ENCODE measurements at regions not wholly inside any gene's neighbourhood (a gene's known extent, or its start where the extent isn't known, plus 50 kb on each side); places are given as distances from the start of the nearest gene placed in this dataset.

DNA sequence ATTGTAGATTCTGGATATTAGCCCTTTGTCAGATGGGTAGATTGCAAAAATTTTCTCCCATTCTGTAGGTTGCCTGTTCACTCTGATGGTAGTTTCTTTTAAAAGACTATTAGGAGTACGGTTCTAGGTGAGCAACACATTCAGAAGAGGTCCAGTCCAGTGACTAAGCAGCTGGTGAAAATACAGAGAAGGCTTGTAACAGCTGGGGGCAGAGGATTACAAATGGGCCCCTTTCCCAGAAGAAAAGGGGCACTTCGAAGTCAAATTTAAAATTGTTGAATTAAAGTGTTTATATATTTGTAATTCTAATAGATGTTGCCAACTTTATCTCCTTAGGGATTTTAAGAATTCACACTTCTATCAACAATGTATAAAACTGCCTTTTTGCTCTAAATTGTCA, 720.5 kb downstream of the TLE4 start:
- intact Hi-C loops (cut with micrococcal nuclease), result no loop called here

DNA sequence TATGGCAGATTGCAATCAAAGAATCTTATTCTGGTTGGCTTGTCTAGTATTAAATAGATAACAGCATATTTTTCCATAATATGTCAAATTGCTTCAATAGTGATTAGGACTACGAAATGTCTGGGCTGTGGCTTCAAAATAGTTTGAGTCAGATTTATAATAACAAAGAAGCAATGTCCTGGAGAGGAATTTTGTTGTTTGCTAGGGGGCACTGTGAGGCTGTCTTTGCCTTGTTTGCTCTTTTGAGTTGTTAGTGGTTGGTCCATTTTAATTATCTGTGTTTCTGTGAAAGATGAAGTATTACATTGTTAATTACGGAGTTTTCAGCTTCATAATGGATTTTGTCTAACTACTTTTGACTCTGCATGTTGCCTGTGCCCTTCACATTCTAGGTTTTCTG, 713.6 kb downstream of the TLE4 start:
- intact Hi-C loops (cut with micrococcal nuclease), result no loop called here

DNA sequence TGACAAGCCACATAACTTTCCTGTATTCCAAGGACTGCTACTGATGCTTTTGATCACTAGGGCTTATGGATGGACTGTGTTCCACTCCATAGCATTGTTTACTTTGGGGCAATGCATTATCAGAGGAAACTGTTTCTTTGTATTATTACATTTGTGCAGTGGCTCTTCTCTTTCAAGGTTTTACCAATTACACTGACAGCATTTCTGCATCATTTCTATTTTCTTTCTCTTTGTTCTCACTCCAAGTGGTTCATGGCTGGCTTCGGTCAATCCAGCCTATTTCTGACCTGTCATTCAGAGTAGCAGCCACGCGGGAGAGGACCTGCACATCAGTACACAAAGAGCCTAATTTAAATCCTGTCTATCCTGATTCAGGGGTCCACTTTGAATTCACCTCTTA, 711.0 kb downstream of the TLE4 start:
- intact Hi-C loops (cut with micrococcal nuclease), result no loop called here

DNA sequence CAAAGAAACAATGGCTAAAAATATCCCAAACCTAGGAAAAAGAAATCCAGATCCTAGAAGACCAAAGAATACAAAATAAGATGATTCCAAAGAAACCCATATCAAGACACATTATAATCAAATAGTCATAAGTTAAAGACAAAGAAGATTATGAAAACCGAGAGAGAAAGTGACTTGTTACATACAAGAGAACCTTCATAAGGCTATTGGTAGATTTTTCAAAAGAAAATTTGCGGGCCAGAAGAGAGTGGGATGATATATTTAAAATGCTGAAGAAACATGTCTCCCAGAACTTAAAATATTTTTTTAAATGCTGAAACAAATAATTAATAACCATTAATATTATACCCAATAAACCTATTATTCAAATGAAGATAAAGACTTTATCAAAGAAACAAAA, 687.3 kb downstream of the TLE4 start:
- intact Hi-C loops (cut with micrococcal nuclease), result no loop called here

DNA sequence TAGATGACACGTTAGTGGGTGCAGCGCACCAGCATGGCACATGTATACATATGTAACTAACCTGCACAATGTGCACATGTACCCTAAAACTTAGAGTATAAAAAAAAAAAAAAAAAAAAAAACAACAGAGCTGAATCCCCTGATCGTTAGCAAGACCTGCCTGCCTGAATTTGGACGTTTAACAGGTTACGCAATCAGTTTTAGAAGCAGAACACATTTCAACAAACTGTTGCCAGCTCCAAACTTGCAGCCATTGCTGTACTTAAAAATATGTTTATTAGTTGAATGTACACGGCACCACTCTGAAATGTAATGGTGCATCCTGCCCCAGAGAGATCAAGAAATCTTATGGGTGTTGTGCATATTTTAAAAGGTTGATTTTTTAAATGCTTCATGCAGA, 680.0 kb downstream of the TLE4 start:
- intact Hi-C loops (cut with micrococcal nuclease), result no loop called here

DNA sequence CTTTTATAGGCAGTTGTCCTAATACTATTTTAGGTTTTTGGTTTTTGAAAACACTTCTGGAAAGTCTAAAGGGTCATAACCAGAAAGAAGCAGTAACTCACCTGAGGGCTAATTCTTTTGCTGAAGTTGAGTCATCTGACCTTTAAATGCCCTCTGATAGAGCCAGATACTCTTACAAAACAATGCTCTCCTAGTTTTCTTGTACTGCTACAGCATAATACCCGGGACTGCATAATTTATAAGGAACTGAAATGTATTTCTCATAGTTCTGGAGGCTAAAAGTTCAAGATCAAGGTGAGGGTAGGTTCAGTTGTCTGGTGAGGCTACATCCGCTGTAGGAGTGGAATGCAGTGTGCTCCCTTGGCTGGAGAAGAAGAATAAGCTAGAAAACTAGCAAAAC, 670.3 kb downstream of the TLE4 start:
- intact Hi-C loops (cut with micrococcal nuclease), result no loop called here

DNA sequence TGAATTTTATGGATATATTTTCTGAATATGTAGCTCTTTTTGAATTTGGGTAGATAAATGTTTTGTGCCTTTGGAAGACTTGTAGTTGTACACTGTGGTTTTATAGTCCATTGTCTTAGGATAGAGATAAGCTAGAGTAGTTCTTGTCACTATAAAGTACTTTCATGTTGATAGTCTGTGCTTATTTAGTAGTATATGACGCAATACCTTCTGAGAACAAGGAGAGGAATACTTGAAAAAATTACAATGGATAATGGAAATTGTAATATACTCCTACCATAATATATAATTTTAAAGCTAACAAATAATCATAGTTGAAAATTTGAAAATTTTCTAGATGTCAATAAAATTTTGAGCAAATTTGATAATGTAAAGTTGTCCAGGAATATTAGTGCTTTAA, 664.0 kb downstream of the TLE4 start:
- intact Hi-C loops (cut with micrococcal nuclease), result no loop called here

DNA sequence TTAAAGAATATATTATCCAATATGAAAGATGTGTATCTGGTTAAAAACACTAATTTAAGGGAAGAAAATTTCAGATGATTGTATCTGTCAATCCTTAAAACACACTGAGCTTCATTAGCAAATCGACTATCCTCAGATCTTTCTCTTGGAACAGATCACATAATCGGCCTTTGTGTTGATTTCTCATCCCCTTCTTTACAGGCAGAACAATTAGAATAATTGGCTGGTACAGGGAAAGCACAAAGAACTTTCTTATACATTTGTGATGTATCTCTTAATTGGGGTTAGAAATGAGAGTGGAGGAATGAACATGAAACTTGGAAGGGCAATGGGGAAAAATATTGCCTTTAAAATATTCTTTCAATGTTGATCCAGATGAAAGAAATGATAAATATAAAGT, 662.1 kb downstream of the TLE4 start:
- intact Hi-C loops (cut with micrococcal nuclease), result no loop called here

DNA sequence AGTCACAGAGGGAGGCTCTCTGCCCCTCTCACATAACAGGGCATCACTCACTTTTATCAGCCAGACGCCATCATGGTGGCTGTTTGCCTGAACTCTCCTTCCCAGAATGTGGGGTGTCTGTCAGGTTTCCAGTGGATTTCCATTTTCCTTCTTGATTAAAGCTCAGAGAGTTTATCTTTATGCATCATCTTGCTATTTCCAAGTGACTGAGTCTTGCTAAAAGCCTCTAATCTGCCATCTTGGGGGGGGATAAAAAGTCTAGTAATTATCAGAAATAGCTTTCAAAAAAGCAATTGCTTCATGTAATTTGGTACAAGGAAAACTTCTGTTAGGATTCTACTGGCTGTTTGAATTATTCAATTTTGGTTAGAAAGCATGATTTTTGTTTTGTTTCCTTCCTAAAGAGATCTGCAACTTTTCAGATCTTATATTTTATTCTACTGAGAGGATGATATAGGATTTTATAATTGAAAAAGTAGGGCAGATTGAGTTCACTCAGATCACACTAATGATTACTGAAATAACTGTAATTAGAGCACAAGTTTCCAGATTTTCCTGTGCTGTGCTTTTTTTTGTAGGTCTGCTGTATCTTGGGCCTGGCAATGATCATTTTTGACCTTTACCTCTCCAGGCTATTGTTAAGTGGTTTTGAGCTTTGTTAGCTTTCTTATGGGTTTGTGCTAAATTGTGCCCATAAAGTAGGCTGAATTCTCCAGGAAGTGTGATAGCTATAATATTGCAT, 661.5 kb downstream of the TLE4 start:
- intact Hi-C loops (cut with micrococcal nuclease), result no loop called here

DNA sequence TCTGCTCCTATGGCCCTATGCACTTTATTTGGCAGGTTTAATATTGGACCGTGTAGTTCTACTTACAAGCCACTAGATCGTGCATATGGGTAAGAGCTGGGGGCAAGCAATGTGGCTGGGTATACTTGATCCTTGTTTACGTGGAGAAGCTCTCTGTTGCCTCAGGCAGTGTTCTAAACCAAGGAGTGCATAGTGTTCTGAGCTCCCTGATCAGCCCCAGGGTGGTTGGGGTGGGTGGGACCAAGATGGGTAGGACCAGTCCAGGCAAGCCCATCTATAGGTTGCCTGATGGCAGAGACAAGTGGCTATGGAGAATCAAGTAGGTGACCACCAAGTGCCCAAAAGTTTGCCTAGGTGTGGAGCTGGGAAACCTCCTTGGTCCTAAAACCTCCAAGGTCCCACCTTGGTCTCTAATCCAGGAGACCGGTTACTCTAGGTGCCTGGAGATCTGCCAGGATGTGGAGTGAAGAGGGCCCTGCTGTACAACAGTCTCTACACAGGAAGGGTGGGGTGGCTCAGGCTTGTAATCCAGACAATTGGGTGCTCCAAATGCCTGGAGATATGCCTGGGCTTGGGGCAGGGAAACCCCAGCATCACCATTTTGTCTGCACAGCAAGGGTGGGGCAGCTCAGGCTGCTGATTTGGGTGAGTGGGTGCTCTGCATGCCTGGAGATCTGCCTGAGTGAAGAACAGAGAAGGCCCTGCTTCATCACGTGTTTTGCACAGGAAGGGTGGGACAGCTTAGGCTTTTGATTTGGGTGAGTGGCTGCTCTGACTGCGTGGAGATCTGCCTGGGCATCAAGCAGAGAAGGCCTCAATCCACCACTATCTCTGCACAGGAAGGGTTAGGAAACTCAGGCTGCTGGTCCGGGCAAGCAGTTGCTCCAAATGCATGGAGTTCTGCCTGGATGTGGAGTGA, 659.8 kb downstream of the TLE4 start:
- intact Hi-C loops (cut with micrococcal nuclease), result no loop called here

DNA sequence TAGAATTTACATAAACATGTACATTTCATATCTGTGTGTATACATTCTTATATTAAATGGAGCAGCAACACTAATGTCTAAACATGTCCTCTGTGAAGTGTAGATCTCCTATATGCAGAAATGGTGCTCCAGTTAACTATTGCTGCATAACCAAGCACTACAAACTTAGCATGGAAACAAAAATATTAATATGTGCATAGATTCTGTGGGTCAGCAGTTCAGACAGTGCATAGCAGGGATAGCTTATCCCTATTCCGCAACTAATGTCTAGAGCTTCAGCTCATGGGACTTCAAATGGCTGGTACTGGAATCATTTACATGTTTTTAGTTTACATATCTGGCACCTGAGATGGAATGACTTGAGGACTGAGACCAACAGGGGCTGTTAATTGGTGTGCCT, 652.1 kb downstream of the TLE4 start:
- intact Hi-C loops (cut with micrococcal nuclease), result no loop called here

DNA sequence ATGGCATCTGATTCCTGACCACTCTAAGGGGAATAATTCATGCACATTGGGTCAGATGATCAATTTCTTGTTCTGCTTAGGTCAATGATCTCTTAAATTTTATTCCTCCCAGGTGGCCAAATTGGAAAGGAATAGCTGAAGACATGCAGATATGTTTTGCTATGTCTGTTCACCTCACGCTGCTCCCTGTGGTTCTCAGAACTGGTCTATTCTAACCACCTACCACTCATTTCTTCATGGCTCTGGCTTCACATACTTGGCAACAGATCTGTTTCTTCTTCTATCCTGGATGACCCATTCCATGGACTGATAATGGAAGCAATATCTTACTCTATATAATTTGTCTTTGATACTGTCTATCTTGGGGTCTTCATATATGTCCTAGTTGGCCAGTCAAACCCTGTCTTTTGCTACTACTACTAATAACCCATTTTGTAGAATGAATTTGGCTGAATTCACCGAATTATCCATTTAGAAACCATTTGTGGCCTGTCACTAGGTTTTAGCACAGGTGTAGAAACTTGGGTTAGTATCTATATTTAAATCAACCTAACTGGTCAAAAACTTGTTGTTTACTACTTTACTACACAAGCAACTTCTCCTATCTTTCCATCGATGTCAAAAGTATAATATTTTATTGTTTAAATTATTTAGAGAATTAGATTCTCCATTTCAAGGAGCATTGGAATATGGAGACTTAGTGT, 650.9 kb downstream of the TLE4 start:
- intact Hi-C loops (cut with micrococcal nuclease), result no loop called here

DNA sequence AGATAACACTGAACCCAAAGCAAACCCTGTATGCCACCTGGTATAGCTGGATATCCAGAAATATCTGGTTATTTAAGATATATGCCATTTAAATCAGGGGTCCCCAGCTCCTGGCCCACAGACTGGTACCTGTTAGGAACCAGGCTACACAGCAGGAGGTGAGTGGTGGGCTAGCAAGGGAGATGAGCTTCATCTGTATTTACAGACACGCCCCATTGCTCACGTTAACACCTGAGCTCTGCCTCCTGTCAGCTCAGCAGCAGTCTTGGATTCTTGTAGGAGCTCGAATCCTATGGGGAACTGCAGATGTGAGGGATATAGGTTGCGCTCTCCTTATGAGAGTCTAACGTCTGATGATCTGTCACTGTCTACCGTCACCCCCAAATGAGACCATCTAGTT, 646.6 kb downstream of the TLE4 start:
- intact Hi-C loops (cut with micrococcal nuclease), result no loop called here

DNA sequence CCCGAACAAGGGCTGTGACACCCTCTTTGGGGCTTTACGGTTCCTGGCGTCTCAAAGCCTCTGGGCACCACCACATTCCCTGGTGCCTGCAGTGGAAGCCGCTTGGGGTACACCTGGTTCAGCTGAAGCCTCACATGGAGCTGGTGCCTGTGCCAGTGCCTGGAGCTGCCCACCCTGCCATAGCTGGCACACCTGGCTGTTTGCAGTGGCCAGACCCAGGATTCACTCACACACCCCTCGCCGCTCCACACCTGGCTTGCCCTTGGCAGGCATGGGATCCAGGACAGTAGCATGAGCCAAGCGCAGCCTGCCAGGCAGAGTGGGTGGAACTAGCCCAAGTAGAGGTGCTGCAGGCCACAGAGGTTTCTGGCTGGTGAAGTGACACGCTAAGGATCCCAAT, 641.8 kb downstream of the TLE4 start:
- intact Hi-C loops (cut with micrococcal nuclease), result no loop called here

DNA sequence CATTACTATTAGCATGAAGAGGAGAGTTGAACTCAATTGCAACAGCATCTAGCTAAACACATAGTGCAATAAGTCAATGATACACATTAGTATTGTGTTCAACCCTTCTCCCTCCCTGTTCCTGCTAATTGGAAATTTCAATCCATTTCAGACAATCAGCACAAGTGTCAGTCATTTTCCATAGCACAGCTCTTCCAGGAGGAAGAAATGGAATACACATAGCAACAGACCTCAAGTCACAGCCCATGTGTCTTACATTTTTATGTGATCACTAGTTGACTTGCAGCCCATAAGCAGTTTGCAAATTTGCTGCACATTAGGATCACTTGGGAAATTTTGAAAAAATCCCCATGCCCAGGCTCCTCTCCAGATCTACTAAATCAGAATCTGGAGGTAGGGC, 636.9 kb downstream of the TLE4 start:
- intact Hi-C loops (cut with micrococcal nuclease), result no loop called here

DNA sequence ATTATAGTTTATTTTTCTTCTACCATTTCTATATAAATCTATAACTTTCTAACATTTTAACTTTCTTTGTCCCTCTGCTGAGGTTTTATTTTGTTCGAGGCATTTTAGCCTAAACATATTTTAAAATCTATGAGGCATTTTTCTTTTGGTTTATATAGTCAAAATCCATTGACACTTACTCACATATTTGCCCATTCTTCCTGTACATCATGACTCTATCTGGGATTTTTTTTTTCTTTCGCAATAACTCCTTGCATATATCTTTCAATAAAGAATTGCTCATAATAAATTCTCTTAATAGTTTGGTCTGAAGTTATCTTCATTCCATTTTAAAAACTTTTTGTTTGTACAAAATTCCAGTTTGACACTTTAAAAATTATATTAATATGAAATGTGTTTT, 632.3 kb downstream of the TLE4 start:
- intact Hi-C loops (cut with micrococcal nuclease), result no loop called here

DNA sequence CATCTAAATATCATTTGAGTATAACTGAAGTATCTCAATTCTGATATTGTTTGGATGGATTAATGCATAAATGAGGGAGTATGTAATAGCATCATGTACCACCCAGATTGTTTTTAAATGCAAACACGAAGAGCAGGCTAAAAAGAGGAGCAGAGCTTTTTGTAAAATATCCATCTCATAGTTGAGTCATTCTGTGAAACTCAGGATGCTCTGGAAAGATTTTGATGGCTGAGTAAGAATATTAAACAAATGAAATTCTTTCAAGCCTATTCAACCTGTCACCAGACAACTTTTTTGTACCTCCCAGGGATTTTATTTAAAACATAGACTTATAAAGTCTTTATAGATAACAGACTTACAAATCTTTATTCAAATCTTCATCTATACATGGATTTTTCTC, 625.9 kb downstream of the TLE4 start:
- intact Hi-C loops (cut with micrococcal nuclease), result no loop called here

DNA sequence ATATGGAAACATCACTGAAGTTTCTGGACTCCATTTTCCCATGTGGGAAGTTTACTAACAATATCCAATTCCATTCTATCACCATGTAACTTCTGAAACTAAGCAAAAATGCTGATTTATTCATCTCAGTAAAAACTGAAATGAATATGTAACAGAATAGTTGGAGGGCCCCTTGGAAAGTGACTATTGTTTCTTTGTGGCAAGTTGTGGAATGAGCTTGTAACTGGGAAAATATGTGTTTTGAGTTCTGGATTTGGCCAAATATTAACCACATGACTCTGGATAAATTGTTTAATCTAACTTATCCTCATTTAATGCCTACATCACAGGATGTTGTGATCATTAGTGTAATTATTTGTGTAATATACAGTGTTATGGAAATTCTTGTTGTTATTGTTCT, 619.3 kb downstream of the TLE4 start:
- intact Hi-C loops (cut with micrococcal nuclease), result no loop called here

DNA sequence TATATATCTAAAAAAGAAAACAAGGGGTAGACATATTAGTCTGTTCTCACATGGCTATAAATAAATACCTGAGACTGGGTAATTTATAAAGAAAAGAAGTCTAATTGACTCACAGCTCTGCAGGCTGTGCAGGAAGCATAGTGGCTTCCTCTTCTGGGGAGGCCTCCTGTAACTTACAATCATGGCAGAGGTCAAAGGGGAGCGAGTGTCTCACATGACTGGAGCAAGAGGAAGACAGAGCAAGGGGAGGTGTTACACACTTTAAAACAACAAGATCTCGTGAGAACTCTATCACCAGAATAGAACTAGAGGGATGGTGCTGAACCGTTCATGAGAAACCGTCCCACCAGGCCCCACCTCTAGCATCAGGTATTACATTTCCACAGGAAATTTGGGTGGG, 616.8 kb downstream of the TLE4 start:
- intact Hi-C loops (cut with micrococcal nuclease), result no loop called here

DNA sequence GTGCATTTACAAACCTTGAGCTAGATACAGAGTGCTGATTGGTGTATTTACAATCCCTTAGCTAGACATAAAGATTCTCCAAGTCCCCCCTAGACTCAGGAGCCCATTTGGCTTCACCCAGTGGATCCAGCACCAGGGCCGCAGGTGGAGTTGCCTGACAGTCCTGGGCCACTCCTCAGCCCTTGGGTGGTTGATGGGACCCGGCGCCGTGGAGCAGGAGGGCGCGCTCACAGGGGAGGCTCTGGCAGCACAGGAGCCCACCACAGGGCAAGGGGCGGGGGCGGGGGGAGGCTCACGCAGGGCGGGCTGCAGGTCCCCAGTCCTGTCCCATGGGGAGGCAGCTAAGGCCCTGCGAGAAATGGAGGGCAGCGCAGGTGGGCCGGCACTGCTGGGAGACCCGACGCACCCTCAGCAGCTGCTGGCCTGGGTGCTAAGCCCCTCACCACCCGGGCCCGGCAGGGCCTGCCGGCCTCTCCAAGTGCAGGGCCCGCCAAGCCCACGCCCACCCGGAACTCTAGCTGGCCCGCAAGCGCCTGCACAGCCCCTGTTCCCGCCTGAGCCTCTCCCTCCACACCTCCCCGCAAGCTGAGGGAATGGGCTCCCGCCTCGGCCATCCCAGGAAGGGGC, 613.5 kb downstream of the TLE4 start:
- intact Hi-C loops (cut with micrococcal nuclease), result no loop called here

DNA sequence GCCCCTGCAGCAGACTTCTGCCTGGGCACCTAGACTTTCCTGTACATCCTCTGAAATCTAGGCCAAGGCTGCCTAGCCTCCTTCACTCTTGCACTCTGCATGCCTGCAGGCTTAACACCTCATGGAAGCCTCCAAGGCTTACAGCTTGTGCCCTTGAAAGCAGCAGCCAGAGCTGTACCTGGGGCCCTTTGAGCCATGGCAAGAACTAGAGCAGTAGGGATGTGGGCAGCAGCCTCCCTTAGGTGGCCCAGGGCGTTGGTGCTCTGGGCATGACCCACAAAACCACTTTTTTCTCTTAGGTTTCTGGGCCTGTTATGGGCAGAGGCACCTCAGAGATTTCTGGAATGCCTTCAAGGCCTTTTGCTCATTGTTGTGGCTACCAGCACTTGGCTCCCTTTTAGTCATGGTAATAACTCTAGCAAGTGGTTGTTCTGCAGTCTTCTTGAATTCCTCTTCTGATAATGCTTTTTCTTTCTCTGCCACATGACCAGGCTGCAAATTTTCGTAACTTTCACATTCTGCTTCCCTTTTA, 606.2 kb downstream of the TLE4 start:
- intact Hi-C loops (cut with micrococcal nuclease), result no loop called here
